HFFc6 (cell line): ENCODE measurements at regions not wholly inside any gene's neighbourhood (a gene's known extent, or its start where the extent isn't known, plus 50 kb on each side); places are given as distances from the start of the nearest gene placed in this dataset.
A peak's percentile ranks its signal among the peaks of the same experiment; 100 is the strongest.

Source experiments
- DNase-seq: peaks from one replicate; pipeline ENCODE4 v3.0.0-alpha.2; 2018
- H3K27ac Mint-ChIP-seq: 2 replicates; pipeline ENCODE4 v1.8.0; 2020; ENCODE audit warnings: mild to moderate bottlenecking, mixed read lengths
- H3K27me3 Mint-ChIP-seq: 2 replicates; pipeline ENCODE4 v1.8.0; 2021; ENCODE audit warnings: mild to moderate bottlenecking, moderate library complexity, mixed read lengths; ENCODE audit not compliant: insufficient read depth
- H3K36me3 Mint-ChIP-seq: 2 replicates; pipeline ENCODE4 v1.8.0; 2021; ENCODE audit warnings: low read depth, mixed read lengths
- H3K4me1 Mint-ChIP-seq: 2 replicates; pipeline ENCODE4 v1.8.0; 2020; ENCODE audit warnings: low read depth, mixed read lengths
- H3K4me3 Mint-ChIP-seq: 2 replicates; pipeline ENCODE4 v1.8.0; 2020; ENCODE audit warnings: mild to moderate bottlenecking, moderate library complexity, mixed read lengths
- H3K9me3 Mint-ChIP-seq: 2 replicates; pipeline ENCODE4 v1.8.0; 2020; ENCODE audit warnings: mild to moderate bottlenecking, mixed read lengths
- TF ChIP-seq, protein P1 (sequence below): fragments of 200-600 bp; sonication (generic); IDR thresholded peaks from 2 replicates; pipeline ENCODE4 v1.5.0; 2021; ENCODE audit warnings: antibody characterized with exemption, mild to moderate bottlenecking

DNA sequence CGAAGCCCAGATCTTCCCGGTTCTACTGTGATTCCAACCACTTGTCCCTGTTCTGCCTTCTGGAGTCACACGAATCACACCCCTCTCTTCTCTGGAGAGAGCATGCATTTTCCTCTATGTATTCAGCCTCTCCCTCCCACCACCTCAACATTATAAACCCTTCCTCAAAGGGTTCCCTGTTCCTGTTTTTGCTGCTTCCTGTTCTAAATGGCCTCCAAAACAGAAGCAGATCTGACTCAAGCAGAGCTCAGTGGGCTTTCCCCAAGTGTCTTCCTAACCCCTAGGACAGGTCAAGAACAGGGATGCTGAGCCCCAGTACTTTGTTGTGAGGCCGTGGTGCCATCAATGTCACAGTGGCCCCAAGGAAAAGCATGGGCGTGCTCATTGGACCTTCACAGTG lies 75.7 kb upstream of the ARNT2 start:
- TF ChIP-seq, protein P1, sequence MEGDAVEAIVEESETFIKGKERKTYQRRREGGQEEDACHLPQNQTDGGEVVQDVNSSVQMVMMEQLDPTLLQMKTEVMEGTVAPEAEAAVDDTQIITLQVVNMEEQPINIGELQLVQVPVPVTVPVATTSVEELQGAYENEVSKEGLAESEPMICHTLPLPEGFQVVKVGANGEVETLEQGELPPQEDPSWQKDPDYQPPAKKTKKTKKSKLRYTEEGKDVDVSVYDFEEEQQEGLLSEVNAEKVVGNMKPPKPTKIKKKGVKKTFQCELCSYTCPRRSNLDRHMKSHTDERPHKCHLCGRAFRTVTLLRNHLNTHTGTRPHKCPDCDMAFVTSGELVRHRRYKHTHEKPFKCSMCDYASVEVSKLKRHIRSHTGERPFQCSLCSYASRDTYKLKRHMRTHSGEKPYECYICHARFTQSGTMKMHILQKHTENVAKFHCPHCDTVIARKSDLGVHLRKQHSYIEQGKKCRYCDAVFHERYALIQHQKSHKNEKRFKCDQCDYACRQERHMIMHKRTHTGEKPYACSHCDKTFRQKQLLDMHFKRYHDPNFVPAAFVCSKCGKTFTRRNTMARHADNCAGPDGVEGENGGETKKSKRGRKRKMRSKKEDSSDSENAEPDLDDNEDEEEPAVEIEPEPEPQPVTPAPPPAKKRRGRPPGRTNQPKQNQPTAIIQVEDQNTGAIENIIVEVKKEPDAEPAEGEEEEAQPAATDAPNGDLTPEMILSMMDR: no peak
- no peaks in the 10 kb centered on the region; the same call in 1 of the 2 replicates for H3K9me3 Mint-ChIP-seq

DNA sequence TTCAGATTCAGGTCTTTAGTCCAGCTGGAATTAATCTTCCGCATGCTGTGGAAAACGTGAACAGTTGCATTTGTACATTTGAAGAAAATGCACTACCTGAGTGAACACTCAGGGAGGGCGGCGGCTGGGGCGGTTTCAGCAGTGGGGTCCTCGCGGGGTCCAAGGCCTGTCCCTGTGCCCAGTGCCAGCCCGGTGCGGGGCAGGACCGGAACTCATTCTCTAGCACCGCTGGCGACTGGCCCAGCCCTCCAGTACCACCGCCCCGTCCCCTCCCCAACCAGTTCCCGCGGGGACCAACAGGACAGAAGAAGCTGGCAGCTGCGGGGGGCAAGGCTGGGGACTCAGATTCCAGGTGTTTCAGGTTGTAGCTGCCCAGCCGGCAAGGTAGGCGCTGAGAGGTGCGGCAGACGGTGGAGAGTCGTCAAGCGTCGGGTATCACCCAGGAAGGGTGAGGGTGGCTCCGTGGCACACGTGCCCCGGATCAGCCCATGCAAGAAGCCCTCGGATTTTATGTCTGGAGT lies 72.2 kb upstream of the ARNT2 start:
- H3K27ac Mint-ChIP-seq: no peak overlapping the region
- H3K27me3 Mint-ChIP-seq: peaks cover 12% of the 10 kb centered on the region
- H3K9me3 Mint-ChIP-seq: no peaks in the 10 kb centered on the region
- TF ChIP-seq, protein P1: no peak
- H3K4me3 Mint-ChIP-seq: no peak overlapping the region
- 0 out of 2 replicates have a peak, but pooled peaks cover 5% of the 10 kb centered on the region for H3K4me1 Mint-ChIP-seq
- H3K36me3 Mint-ChIP-seq: no peaks in the 10 kb centered on the region
- DNase-seq: no peak

More for the DNA sequence above, 75.7 kb upstream of the ARNT2 start:
- H3K27me3 Mint-ChIP-seq: peaks cover 4% of the 10 kb centered on the region; the same call in 1 of the 2 replicates
- H3K4me3 Mint-ChIP-seq: no peak overlapping the region
- H3K27ac Mint-ChIP-seq: no peak overlapping the region
- DNase-seq: no peak
- 0 out of 2 replicates have a peak, but pooled peaks cover 2% of the 10 kb centered on the region for H3K4me1 Mint-ChIP-seq
- H3K36me3 Mint-ChIP-seq: no peaks in the 10 kb centered on the region

DNA sequence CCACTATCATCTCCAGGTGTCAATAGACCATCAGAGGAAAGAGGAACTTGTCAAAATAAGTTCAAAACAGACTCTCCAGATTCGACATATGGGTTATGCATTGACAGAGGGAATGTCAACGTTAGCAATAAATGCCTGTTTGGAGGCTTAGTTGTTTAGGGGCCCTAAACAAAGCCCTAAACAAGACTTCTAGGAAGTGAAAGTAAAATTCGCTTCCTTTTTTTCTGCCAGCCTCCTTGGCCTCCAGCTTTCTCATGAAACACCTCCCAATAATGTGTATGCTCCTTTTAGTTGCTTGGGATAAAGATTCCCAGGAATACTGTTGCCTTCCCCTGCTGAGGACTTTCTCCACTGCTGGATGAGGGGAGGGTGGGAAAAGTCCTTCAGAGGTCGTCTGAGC lies 70.9 kb upstream of the ARNT2 start:
- H3K36me3 Mint-ChIP-seq: no peaks in the 10 kb centered on the region
- H3K4me1 Mint-ChIP-seq: 0 out of 2 replicates have a peak, but pooled peaks cover 5% of the 10 kb centered on the region
- TF ChIP-seq, protein P1: no peak
- H3K4me3 Mint-ChIP-seq: peak overlapping the region; percentile 81
- H3K9me3 Mint-ChIP-seq: no peaks in the 10 kb centered on the region
- no peak for DNase-seq
- no peak overlapping the region for H3K27ac Mint-ChIP-seq
- H3K27me3 Mint-ChIP-seq: peaks cover 14% of the 10 kb centered on the region

DNA sequence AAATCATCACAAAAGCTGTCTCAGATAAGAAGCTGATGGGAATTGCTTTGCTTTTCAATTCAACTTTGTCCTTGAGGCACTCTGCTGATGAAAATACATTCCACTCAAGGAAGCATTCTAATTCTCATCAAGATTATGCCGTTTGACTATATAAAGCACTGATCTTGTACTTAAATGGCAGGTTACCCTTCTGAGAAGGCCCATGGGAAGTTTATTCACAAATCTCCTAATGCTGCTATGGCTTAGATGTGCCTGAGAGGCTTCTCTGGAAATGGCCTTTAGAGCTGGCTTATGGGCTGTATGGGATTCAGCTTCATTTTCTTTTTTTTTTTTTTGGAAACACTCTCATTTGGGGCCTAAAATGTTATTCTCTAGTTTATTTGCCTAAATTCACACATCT lies 69.7 kb upstream of the ARNT2 start:
- Mint-ChIP-seq H3K36me3 (no peaks in the 10 kb centered on the region), H3K27me3 (peaks cover 15% of the 10 kb centered on the region), H3K4me3 (no peak overlapping the region), H3K4me1 (0 out of 2 replicates have a peak, but pooled peaks cover 5% of the 10 kb centered on the region), H3K27ac (no peak overlapping the region), H3K9me3 (no peaks in the 10 kb centered on the region)
- TF ChIP-seq, protein P1: no peak
- no peak for DNase-seq

DNA sequence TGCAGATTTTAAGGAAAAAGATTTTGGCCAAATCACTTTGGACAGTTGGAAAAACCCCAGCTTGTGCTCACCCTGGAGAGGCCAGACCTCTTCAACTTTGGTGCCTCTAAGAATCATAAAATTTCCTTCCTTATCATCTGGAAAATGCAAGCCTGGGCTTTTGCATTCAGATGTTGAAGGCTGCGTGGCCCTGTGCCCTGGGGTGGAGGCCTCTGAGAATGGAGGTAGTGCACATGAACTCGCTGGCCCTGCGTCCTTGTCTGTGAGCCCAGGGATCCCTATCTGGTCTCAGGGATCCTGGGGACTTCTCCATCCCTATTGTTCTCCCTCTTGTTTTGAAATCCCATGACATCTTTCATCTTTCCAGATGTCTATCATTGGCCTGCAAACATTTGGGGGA lies 64.6 kb upstream of the ARNT2 start:
- Mint-ChIP-seq H3K27ac (no peak overlapping the region), H3K4me1 (no peaks in the 10 kb centered on the region), H3K27me3 (peaks cover 43% of the 10 kb centered on the region)

More for the DNA sequence above, 64.6 kb upstream of the ARNT2 start:
- no peaks in the 10 kb centered on the region for H3K36me3 Mint-ChIP-seq
- H3K9me3 Mint-ChIP-seq: no peaks in the 10 kb centered on the region
- no peak overlapping the region for H3K4me3 Mint-ChIP-seq
- DNase-seq: no peak
- TF ChIP-seq, protein P1: no peak
